Activated CD4-positive, alpha-beta memory T cell treated with anti-CD3 and anti-CD28 coated beads, Interleukin-2, amount 10 ng/mL, durations not matched to agents 7 days and 5 days (primary cell): ENCODE measurements at regions not wholly inside any gene's neighbourhood (a gene's known extent, or its start where the extent isn't known, plus 50 kb on each side); places are given as distances from the start of the nearest gene placed in this dataset.
"Not testable (repeated sequence)": the region's sequence is repeated elsewhere in the genome, so short reads cannot be mapped to it uniquely, and the experiment has no call there.

Experiments used
- CTCF ChIA-PET: fragments of 350-600 bp; sonication (Branson Sonifier 250); formaldehyde crosslinking; loops from one replicate; lab custom pipeline; 2021; ENCODE audit warnings: antibody characterized with exemption, inconsistent platforms; lab: Charles Lee
- POLR2A ChIA-PET: fragments of 350-600 bp; sonication (Branson Sonifier 250); formaldehyde crosslinking; loops from one replicate; lab custom pipeline; 2021; ENCODE audit warnings: antibody characterized with exemption; lab: Charles Lee
- DNase-seq: peaks from one replicate; pipeline ENCODE4 v3.0.0-alpha.2; 2020
- H3K27ac Mint-ChIP-seq: one replicate; pipeline ENCODE4 v1.8.0; 2021; ENCODE audit warnings: mild to moderate bottlenecking, mixed read lengths
- H3K27me3 Mint-ChIP-seq: one replicate; pipeline ENCODE4 v1.8.0; 2021; ENCODE audit warnings: mixed read lengths
- H3K36me3 Mint-ChIP-seq: one replicate; pipeline ENCODE4 v1.8.0; 2021; ENCODE audit warnings: low read depth, mixed read lengths
- H3K4me1 Mint-ChIP-seq: one replicate; pipeline ENCODE4 v1.8.0; 2021; ENCODE audit warnings: mixed read lengths
- H3K4me3 Mint-ChIP-seq: one replicate; pipeline ENCODE4 v1.8.0; 2021; ENCODE audit warnings: mild to moderate bottlenecking, mixed read lengths
- H3K9me3 Mint-ChIP-seq: one replicate; pipeline ENCODE4 v1.8.0; 2021; ENCODE audit warnings: mixed read lengths

DNA sequence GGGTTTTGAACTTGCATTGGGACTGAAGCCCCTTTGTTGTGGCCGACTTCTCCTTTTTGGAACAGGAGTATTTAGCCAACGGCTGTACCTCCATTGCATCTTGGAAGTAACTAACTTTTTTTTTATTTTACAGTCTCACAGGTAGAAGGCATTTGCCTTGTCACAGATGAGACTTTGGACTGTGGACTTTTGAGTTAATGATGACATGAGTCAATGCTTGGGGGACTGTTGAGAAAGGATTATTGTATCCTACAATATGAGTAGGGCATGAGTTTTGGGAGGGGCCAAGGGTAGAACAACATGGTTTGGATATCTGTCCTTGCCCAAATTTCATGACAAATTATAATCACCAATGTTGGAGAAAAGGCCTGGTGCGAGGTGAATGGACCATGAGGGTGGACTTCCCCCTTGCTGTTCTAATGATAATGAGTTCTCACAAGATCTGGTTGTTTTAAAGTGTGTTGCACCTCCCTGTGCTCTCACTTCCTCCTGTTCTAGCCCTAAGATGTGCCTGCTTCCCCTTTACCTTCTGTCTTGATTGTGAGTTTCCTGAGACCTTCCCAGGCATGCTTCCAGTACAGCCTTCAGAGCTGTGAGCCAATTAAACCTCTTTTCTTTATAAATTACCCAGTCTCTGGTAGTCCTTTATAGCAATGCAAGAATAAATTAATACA is 1269.4 kb upstream of the CHAC2 start:
- Mint-ChIP-seq H3K4me3 (no peak overlapping the region), H3K27me3 (no peaks in the 10 kb centered on the region), H3K4me1 (no peaks in the 10 kb centered on the region), H3K9me3 (peaks cover 8% of the 10 kb centered on the region), H3K27ac (no peak overlapping the region), H3K36me3 (no peaks in the 10 kb centered on the region)
- POLR2A ChIA-PET = no interaction called here
- CTCF ChIA-PET = no interaction called here
- DNase-seq = no peak

- peaks cover 11% of the 10 kb centered on the region for H3K9me3 Mint-ChIP-seq
- ChIA-PET CTCF (no interaction called here), POLR2A (no interaction called here)
- no peak overlapping the region for H3K4me3 Mint-ChIP-seq
- no peak for DNase-seq
- no peaks in the 10 kb centered on the region for H3K4me1 Mint-ChIP-seq
- no peak overlapping the region for H3K27ac Mint-ChIP-seq
- no peaks in the 10 kb centered on the region for H3K36me3 Mint-ChIP-seq
- no peaks in the 10 kb centered on the region for H3K27me3 Mint-ChIP-seq
Measured at GRCh38 chr2:52495816-52496215, 1271.8 kb upstream of the CHAC2 start.

DNA sequence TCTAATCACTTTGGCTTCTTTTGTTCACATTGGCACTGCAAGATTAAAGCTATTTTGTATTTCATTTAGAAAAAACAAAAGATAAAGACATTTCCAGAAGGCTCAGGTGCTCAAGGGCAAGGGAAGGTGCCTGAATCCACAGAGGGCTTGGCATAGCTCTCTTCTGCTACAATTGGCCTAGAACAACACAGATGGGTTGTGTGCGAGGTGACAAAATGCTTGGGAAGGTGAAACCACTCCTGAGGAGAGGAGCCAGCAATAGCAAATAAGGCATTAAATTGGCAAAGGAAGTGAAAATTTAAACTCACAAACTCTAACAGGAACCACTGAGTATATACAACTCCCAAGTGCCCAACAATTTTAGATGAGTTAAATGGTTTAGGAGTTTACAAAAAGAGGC is 1290.4 kb upstream of the CHAC2 start:
- POLR2A ChIA-PET = no interaction called here
- Mint-ChIP-seq H3K27me3 (no peaks in the 10 kb centered on the region), H3K36me3 (no peaks in the 10 kb centered on the region), H3K27ac (no peak overlapping the region), H3K9me3 (no peaks in the 10 kb centered on the region), H3K4me3 (no peak overlapping the region), H3K4me1 (no peaks in the 10 kb centered on the region)
- no peak for DNase-seq
- CTCF ChIA-PET = no interaction called here

DNA sequence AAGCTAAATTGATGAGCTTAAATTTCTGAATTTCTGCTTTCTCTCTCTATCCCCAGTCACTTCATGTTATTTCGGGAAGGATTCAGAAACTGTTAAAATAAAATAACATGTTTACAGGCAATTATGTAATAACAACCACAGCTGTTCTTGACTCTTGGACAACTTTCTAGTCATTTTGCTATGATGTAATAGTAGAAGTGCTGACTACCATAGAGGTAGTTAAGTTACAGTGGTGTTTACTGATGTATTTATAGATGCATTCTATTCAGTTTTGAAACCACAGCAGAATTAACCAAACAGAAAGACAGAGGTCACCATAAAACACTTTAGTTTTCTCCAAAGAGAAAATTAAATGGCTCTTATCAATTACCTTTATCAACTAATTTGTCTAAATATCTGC is 1292.0 kb upstream of the CHAC2 start:
- CTCF ChIA-PET = no interaction called here
- POLR2A ChIA-PET = no interaction called here

DNA sequence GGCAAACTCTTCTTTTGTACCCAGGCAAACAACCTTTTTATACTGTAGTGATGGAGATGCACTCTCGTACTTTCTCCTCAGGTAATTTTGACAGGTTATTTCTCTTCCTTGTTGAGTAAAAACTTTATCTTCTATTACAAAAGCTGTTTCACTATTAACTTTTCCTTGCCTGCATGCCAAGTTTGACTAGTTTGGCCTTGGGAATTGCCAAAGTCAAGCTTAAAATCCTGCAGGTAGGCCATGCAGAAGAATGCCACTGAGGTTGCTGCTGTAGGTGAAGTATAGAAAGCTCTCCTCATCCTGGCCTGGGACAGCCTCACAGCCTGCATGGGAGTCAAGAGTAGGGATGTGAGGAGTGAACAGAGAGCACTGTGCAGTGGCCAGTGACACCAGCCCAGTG is 1293.5 kb upstream of the CHAC2 start:
- ChIA-PET CTCF (no interaction called here), POLR2A (no interaction called here)
- no peaks in the 10 kb centered on the region for H3K27me3 Mint-ChIP-seq
- H3K4me1 Mint-ChIP-seq = no peaks in the 10 kb centered on the region
- no peaks in the 10 kb centered on the region for H3K36me3 Mint-ChIP-seq
- no peak overlapping the region for H3K4me3 Mint-ChIP-seq
- no peaks in the 10 kb centered on the region for H3K9me3 Mint-ChIP-seq
- H3K27ac Mint-ChIP-seq = no peak overlapping the region
- DNase-seq = no peak

More for the DNA sequence above, 1292.0 kb upstream of the CHAC2 start:
- Mint-ChIP-seq H3K9me3 (no peaks in the 10 kb centered on the region), H3K4me1 (no peaks in the 10 kb centered on the region), H3K27ac (no peak overlapping the region), H3K36me3 (no peaks in the 10 kb centered on the region), H3K27me3 (no peaks in the 10 kb centered on the region), H3K4me3 (no peak overlapping the region)
- DNase-seq = no peak

GRCh38 chr2:52473526-52473925 is 1294.1 kb upstream of the CHAC2 start:
- no peaks in the 10 kb centered on the region for H3K36me3 Mint-ChIP-seq
- no peak for DNase-seq
- H3K27ac Mint-ChIP-seq = no peak overlapping the region
- H3K27me3 Mint-ChIP-seq = no peaks in the 10 kb centered on the region
- ChIA-PET POLR2A (no interaction called here), CTCF (no interaction called here)
- H3K4me3 Mint-ChIP-seq = no peak overlapping the region
- H3K9me3 Mint-ChIP-seq = no peaks in the 10 kb centered on the region
- H3K4me1 Mint-ChIP-seq = no peaks in the 10 kb centered on the region

DNA sequence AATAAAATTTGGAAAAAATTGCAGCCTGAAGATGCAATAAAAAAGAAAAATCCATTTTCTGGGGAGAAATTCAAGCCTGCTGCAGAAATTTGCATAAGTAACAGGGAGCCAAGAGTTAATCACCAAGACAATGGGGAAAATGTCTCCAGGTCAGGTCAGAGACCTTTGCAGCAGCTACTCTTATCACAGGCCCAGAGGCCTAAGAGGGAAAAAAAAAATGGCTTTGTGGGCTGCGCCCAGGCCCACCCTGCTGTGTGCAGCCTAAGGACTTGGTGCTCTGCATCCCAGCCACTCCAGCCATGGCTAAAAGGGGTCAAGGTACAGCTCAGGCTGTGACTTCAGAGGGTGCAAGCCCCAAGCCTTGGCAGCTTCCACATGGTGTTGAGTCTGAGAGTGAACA is 1297.1 kb upstream of the CHAC2 start:
- H3K4me1 Mint-ChIP-seq, POLR2A ChIA-PET, H3K9me3 Mint-ChIP-seq, H3K4me3 Mint-ChIP-seq, CTCF ChIA-PET, H3K27me3 Mint-ChIP-seq, DNase-seq, H3K27ac Mint-ChIP-seq, H3K36me3 Mint-ChIP-seq: not testable (repeated sequence)

- POLR2A ChIA-PET = no interaction called here
- no peak for DNase-seq
- Mint-ChIP-seq H3K27ac (no peak overlapping the region), H3K4me3 (no peak overlapping the region), H3K27me3 (no peaks in the 10 kb centered on the region), H3K4me1 (no peaks in the 10 kb centered on the region), H3K9me3 (peaks cover 5% of the 10 kb centered on the region), H3K36me3 (no peaks in the 10 kb centered on the region)
- CTCF ChIA-PET = no interaction called here
Measured at GRCh38 chr2:52467189-52467588, 1300.4 kb upstream of the CHAC2 start.

- Mint-ChIP-seq H3K27ac (no peak overlapping the region), H3K4me1 (no peaks in the 10 kb centered on the region), H3K9me3 (peaks cover 5% of the 10 kb centered on the region), H3K4me3 (no peak overlapping the region), H3K36me3 (no peaks in the 10 kb centered on the region), H3K27me3 (no peaks in the 10 kb centered on the region)
- ChIA-PET CTCF (no interaction called here), POLR2A (no interaction called here)
- DNase-seq = no peak
Measured at GRCh38 chr2:52465287-52465686, 1302.3 kb upstream of the CHAC2 start.

- H3K4me1 Mint-ChIP-seq = no peaks in the 10 kb centered on the region
- no peaks in the 10 kb centered on the region for H3K36me3 Mint-ChIP-seq
Measured at GRCh38 chr2:52463457-52463856, 1304.1 kb upstream of the CHAC2 start.

DNA sequence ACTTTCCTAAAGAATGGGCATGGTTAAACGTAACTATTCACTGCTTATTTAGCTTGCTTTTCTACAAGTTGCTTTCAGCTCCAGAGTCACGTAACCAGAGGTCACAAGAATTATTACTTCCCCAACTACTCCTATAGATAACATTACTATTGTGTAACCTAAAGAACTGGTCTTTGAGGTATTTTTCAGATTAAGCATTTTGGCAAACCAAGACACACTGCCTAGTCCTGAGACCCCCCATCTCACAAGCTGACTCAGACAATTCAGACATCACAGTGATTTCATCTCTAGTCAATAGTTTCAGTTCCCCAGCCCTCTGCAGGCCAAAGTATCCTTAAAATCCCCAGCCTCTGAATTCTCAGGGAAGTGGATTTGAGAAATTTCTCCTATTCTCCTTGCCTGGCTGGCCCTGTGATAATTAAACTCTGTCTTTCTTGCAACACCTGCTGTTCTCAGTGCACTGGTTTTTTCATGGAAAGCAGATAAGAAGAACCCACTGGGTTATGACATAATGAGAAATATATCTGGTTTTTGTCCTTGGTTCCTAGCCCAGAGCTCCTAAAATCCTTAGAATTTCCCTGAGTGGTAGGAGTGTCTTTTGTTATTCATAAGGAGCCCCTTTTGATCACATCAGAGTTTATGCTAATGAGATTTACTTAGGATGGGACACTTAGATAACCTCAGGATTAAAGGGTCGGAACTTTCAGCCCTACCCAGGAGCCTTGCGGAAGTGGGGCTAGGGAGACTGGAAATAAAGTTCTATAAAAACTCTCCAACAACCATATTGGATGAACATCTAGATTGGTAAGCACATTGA is 1310.8 kb upstream of the CHAC2 start:
- CTCF ChIA-PET = no interaction called here
- Mint-ChIP-seq H3K27ac (no peak overlapping the region), H3K4me3 (no peak overlapping the region), H3K27me3 (no peaks in the 10 kb centered on the region), H3K4me1 (no peaks in the 10 kb centered on the region), H3K9me3 (peaks cover 4% of the 10 kb centered on the region), H3K36me3 (no peaks in the 10 kb centered on the region)
- no peak for DNase-seq
- POLR2A ChIA-PET = no interaction called here

More at GRCh38 chr2:52463457-52463856, 1304.1 kb upstream of the CHAC2 start:
- ChIA-PET CTCF (no interaction called here), POLR2A (no interaction called here)
- no peak for DNase-seq
- no peaks in the 10 kb centered on the region for H3K27me3 Mint-ChIP-seq
- H3K27ac Mint-ChIP-seq = no peak overlapping the region
- H3K9me3 Mint-ChIP-seq = peaks cover 5% of the 10 kb centered on the region
- no peak overlapping the region for H3K4me3 Mint-ChIP-seq

DNA sequence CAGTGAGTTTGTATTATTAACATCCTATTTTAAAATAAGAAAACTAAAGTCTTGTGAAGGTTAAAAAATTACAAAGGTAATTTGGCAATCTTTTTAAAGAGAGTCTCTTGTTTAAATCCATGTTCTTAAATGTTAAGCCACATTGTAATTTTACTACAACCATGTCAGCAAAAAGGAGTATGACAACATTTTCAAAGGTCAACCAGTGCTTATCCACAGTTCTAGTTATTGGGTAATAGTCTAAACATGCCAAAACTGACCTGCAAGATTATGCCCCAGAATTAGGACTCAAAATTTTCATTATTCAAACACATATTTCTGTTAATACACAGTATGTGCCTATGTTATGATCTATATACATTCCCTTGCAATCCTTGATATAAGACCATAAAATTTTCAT is 1312.6 kb upstream of the CHAC2 start:
- ChIA-PET POLR2A (no interaction called here), CTCF (no interaction called here)
- Mint-ChIP-seq H3K4me1 (no peaks in the 10 kb centered on the region), H3K4me3 (no peak overlapping the region), H3K27ac (no peak overlapping the region), H3K36me3 (no peaks in the 10 kb centered on the region), H3K9me3 (peaks cover 4% of the 10 kb centered on the region), H3K27me3 (no peaks in the 10 kb centered on the region)
- DNase-seq = no peak

DNA sequence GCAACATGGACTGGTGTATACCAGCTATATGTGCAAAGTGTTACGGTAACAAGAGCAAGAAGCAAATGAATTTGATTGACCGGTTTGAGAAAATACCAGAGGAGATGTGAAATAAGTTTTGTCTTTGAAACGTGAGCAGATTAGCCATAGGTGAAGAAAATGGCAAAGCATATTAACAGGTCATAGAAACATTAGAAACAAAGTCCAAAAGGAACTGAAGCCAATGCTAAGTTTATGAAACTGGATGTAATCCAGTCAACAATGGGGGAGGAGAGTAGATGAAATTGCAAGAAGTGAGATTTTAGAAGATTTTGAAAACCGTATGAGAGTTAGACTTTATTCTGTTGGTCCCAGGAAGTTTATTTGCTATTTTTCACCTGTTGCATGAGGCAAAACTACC is 1315.4 kb upstream of the CHAC2 start:
- no peak overlapping the region for H3K4me3 Mint-ChIP-seq
- no peaks in the 10 kb centered on the region for H3K36me3 Mint-ChIP-seq
- no peak overlapping the region for H3K27ac Mint-ChIP-seq
- no peaks in the 10 kb centered on the region for H3K27me3 Mint-ChIP-seq
- no peaks in the 10 kb centered on the region for H3K4me1 Mint-ChIP-seq
- ChIA-PET CTCF (no interaction called here), POLR2A (no interaction called here)
- no peak for DNase-seq
- peaks cover 7% of the 10 kb centered on the region for H3K9me3 Mint-ChIP-seq

- no peak for DNase-seq
- no peak overlapping the region for H3K27ac Mint-ChIP-seq
- H3K4me3 Mint-ChIP-seq = no peak overlapping the region
- CTCF ChIA-PET = no interaction called here
- H3K9me3 Mint-ChIP-seq = peaks cover 3% of the 10 kb centered on the region
- H3K27me3 Mint-ChIP-seq = no peaks in the 10 kb centered on the region
- H3K4me1 Mint-ChIP-seq = no peaks in the 10 kb centered on the region
- POLR2A ChIA-PET = no interaction called here
- no peaks in the 10 kb centered on the region for H3K36me3 Mint-ChIP-seq
Measured at GRCh38 chr2:52445686-52446085, 1321.9 kb upstream of the CHAC2 start.
